ENCODE measurements at regions not wholly inside any gene's neighbourhood (a gene's known extent, or its start where the extent isn't known, plus 50 kb on each side); places are given as distances from the start of the nearest gene placed in this dataset.
A peak's percentile ranks its signal among the peaks of the same experiment; 100 is the strongest.

DNA sequence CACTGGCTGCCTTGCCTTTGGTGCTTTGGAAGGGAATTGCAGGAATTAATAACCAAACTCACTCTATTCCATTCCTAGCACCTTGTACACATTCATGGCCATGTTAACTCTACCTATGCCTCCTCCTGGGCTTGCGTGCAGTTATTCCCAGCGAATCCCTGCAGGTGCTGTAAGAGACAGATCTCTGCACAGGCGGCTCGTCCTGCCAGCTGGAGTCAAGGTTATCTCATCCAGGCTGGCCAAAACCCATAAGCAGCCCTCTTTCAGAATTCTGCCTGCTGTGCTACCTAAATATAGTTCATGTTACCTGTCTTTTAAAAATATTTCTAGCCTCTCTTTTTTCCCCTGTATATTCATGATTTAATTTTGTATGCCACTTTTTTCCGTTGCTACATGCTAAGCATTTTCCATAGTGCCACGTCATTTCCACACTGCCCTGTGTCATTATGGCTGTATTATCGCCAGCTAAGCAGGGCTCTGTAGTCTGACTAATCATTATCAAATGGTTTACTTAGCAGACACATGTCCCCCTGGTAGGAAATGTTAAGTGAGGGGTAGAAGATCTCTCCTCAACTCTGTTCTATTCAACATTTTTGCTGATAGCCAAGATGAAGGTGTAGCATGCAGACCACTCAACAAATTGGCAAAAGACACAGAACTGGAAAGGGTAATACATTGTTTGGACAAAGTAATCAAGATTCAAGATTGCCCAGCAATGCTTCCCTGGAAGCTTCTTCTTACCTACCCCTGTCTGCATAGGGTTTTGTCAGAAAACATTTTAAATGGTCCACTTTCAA is 79.7 kb upstream of the TAF1B start:
- in situ Hi-C loops (cut with MboI; ENCODE audit: low pct_unique_long_range_greater_than_20kb, low sequenced_read_pairs, unreplicated experiment) = no loop called here
- no peak for DNase-seq (ENCODE audit: low spot score)
- TF ChIP-seq CTCF (IDR thresholded peaks at IDR 0.05; ENCODE audit: extremely low read depth, insufficient read depth, missing control alignments) = no peak

GRCh38 chr2:9764153-9764778 is 79.0 kb upstream of the TAF1B start:
- TF ChIP-seq CTCF (IDR thresholded peaks at IDR 0.05; ENCODE audit: extremely low read depth, insufficient read depth, missing control alignments) = no peak
- in situ Hi-C loops (cut with MboI; ENCODE audit: low pct_unique_long_range_greater_than_20kb, low sequenced_read_pairs, unreplicated experiment) = no loop called here
- DNase-seq (ENCODE audit: low spot score) = no peak

GRCh38 chr2:9765611-9766531 is 77.4 kb upstream of the TAF1B start:
- peak; percentile 24 for TF ChIP-seq CTCF (IDR thresholded peaks at IDR 0.05; ENCODE audit: extremely low read depth, insufficient read depth, missing control alignments)
- in situ Hi-C loops (cut with MboI; ENCODE audit: low pct_unique_long_range_greater_than_20kb, low sequenced_read_pairs, unreplicated experiment) = no loop called here
- no peak for DNase-seq (ENCODE audit: low spot score)

DNA sequence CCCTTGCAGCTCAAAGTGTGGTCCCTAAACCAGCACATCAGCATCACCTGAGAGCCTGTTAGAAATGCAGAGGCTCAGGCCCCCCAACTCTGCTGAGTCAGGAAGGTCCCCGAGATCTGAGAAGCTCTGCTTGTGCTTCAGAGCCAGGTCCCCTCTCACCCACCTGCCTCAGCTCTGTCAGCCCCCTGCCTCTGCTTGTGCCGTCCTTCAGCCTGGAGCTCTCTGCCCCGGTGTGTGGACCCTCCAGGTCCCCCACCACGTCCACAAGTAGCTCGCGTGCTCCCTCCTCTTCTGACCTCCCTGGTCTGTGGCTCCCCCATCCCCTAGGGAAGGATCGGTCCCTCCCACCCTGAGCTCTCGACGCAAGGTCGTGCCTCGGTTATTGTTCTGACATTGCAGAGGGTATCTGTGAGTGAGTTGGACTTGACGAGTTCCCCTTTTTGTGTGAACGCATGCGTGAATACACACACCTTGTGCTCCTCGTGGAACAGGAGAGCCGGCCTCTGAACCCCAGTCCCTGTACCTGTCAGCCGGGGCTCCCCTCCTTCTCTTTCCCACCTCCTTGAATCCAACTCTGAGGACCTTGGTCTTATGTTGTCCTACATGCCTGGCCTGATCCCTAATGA is 75.5 kb upstream of the TAF1B start:
- TF ChIP-seq CTCF (IDR thresholded peaks at IDR 0.05; ENCODE audit: extremely low read depth, insufficient read depth, missing control alignments) = no peak
- no peak for DNase-seq (ENCODE audit: low spot score)
- in situ Hi-C loops (cut with MboI; ENCODE audit: low pct_unique_long_range_greater_than_20kb, low sequenced_read_pairs, unreplicated experiment) = no loop called here

DNA sequence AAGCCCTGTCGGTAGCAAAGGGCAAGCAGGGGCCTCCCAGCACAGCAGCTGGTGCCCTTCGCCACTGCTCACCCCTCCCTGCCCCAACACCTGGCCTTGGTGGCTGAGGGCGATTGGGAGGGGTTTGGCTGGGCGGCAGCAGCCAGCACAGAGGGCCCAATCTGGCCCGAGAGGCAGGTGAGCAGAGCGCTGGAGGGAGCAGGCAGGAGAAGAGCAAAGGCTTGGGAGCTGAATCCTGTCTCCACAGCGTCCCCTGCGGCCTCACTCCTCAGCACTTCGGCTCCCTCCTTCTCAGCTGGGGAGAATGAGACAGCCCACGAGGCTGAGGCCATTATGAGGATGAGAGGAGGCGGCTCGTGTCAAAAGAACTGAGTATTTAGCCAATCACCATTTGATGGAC is 74.9 kb upstream of the TAF1B start:
- no peak for DNase-seq (ENCODE audit: low spot score)
- in situ Hi-C loops (cut with MboI; ENCODE audit: low pct_unique_long_range_greater_than_20kb, low sequenced_read_pairs, unreplicated experiment) = no loop called here
- no peak for TF ChIP-seq CTCF (IDR thresholded peaks at IDR 0.05; ENCODE audit: extremely low read depth, insufficient read depth, missing control alignments)
